ENCODE measurements at regions not wholly inside any gene's neighbourhood (a gene's known extent, or its start where the extent isn't known, plus 50 kb on each side); places are given as distances from the start of the nearest gene placed in this dataset.

DNA sequence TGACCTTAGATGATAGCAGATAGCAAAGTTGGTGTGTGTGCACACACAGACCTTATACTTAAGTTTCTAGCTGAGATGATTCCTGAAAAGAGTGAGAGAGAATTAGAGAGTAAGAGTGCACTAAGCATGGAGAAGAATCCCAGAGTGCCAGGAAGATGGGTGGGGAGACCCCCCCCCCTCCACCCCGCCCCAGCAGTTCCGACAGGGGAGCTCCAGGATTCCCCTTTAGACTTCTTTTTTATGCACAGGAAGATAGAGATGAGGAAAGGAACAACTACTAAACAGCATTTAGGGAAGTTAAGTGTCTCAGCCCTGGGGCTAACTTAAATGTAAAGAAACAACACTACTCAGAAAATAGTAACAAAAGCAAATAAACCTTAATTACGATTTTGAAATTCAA lies 878.0 kb upstream of the GOT2 start:
- WGBS, 5 donors = 42 to 63% (median 59%) methylated on average over 3 of the region's 3 CpGs
- intact Hi-C loops (cut with DNase I; ENCODE audit: low total_unique reads) = no loop called here
- TF ChIP-seq POLR2AphosphoS5 (IDR thresholded peaks at IDR 0.05) (no peak), CTCF (IDR thresholded peaks at IDR 0.05 in 8 of 11, conservative IDR thresholded peaks at IDR 0.05 in 3 of 11) (no peak), POLR2A (IDR thresholded peaks at IDR 0.05) (no peak)
- H3K27me3 ChIP-seq (replicated peaks in 1 of 7) = no peaks in the 10 kb centered on the region
- H3K36me3 ChIP-seq = no peaks in the 10 kb centered on the region
- no peaks in the 10 kb centered on the region for H3K4me1 ChIP-seq
- no peak overlapping the region for H3K27ac ChIP-seq
- no peak overlapping the region for H3K4me3 ChIP-seq
- no peak for DNase-seq
- H3K9me3 ChIP-seq = no peaks in the 10 kb centered on the region

GRCh38 chr16:59611556-59611955 lies 877.4 kb upstream of the GOT2 start:
- H3K36me3 ChIP-seq = no peaks in the 10 kb centered on the region
- no peak overlapping the region for H3K4me3 ChIP-seq
- intact Hi-C loops (cut with DNase I; ENCODE audit: low total_unique reads) = no loop called here
- no peaks in the 10 kb centered on the region for H3K9me3 ChIP-seq
- H3K27ac ChIP-seq = no peak overlapping the region
- 64 to 89% (median 85%) methylated on average over 3 of the region's 3 CpGs for WGBS, 5 donors
- H3K4me1 ChIP-seq = no peaks in the 10 kb centered on the region
- no peak for DNase-seq
- H3K27me3 ChIP-seq (replicated peaks in 1 of 7) = no peaks in the 10 kb centered on the region
- TF ChIP-seq POLR2AphosphoS5 (IDR thresholded peaks at IDR 0.05) = no peak
- TF ChIP-seq CTCF (IDR thresholded peaks at IDR 0.05 in 8 of 11, conservative IDR thresholded peaks at IDR 0.05 in 3 of 11) = no peak
- no peak for TF ChIP-seq POLR2A (IDR thresholded peaks at IDR 0.05)

DNA sequence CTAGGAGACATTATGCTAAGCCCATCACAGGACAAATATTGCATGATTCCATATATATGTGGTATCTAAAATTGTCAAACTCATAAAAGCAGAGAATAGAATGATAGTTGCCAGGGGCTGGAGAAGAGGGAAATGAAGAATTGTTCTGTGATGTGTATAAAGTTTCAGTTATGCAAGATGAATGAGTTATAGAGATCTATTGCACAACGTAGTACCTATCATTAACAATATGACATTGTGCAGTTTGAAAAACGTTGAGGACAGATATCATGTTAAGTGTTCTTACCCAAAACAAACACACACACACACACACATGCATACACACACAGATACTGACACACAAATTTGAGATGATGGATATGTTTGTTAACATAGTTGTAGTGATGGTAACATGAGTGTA lies 871.6 kb upstream of the GOT2 start:
- intact Hi-C loops (cut with DNase I; ENCODE audit: low total_unique reads) = no loop called here
- Histone ChIP-seq H3K36me3 (no peaks in the 10 kb centered on the region), H3K9me3 (no peaks in the 10 kb centered on the region), H3K4me3 (no peak overlapping the region), H3K27me3 (replicated peaks in 1 of 7) (no peaks in the 10 kb centered on the region), H3K4me1 (no peaks in the 10 kb centered on the region), H3K27ac (no peak overlapping the region)
- no peak for TF ChIP-seq CTCF (IDR thresholded peaks at IDR 0.05 in 8 of 11, conservative IDR thresholded peaks at IDR 0.05 in 3 of 11)
- no peak for TF ChIP-seq POLR2A (IDR thresholded peaks at IDR 0.05)
- no peak for TF ChIP-seq POLR2AphosphoS5 (IDR thresholded peaks at IDR 0.05)
- 52 to 74% (median 63%) methylated on average over 2 of the region's 2 CpGs for WGBS, 5 donors
- DNase-seq = no peak

DNA sequence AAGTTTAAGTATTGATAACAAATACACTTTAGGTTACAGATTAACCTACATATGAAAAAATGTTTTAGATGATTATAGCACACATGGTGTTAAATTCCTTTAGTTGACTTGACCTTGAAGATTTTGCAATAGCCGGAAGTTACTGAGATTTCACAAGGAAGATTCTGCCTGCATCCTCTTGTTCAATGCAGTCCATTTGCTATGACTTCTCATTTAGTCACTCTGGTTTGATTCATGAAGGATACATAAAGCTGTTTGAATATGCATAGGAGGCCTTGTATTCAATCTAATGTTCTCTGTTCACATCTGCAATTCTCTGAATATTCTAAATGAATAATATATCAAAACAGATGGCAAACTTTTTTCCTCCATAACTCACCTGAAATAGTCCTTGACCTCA lies 870.2 kb upstream of the GOT2 start:
- H3K4me1 ChIP-seq = no peaks in the 10 kb centered on the region
- H3K9me3 ChIP-seq = no peaks in the 10 kb centered on the region
- intact Hi-C loops (cut with DNase I; ENCODE audit: low total_unique reads) = no loop called here
- no peak for DNase-seq
- WGBS, 5 donors = 60 to 86% (median 76%) methylated on average over 1 of the region's 1 CpG
- H3K27me3 ChIP-seq (replicated peaks in 1 of 7) = no peaks in the 10 kb centered on the region
- TF ChIP-seq CTCF (IDR thresholded peaks at IDR 0.05 in 8 of 11, conservative IDR thresholded peaks at IDR 0.05 in 3 of 11) (no peak), POLR2AphosphoS5 (IDR thresholded peaks at IDR 0.05) (no peak), POLR2A (IDR thresholded peaks at IDR 0.05) (no peak)
- H3K4me3 ChIP-seq = no peak overlapping the region
- H3K27ac ChIP-seq = no peak overlapping the region
- no peaks in the 10 kb centered on the region for H3K36me3 ChIP-seq
